GM12878 (cell line): ENCODE measurements at regions not wholly inside any gene's neighbourhood (a gene's known extent, or its start where the extent isn't known, plus 50 kb on each side); places are given as distances from the start of the nearest gene placed in this dataset.

Source experiments
- ATAC-seq: fragments of 200-7000 bp; cut with Tn5 transposase; 3 replicates; pipeline ENCODE4 v1.9.1; 2020; ENCODE audit warnings: mild to moderate bottlenecking, moderate library complexity
- BruUV-seq: library from RNA; stranded (reverse); fragments of 400-500 nt; replicated peaks from 2 replicates; lab custom pipeline; 2021; lab: Mats Ljungman, UMichigan
- CTCF ChIA-PET: fragments of 300-600 bp; sonication (Branson Sonifier 250); formaldehyde crosslinking; extraction: SDS; loops from one replicate; lab custom pipeline; 2021; ENCODE audit warnings: inconsistent platforms; lab: Yijun Ruan, JAX
- POLR2A ChIA-PET: fragments of 350-600 bp; formaldehyde crosslinking; extraction: SDS; loops from one replicate; lab custom pipeline; 2021; ENCODE audit warnings: inconsistent platforms; lab: Charles Lee
- RAD21 ChIA-PET: fragments of 300-600 bp; sonication (Branson Sonifier 250); formaldehyde crosslinking; loops from one replicate; lab custom pipeline; 2023; ENCODE audit warnings: antibody characterized with exemption; ENCODE audit not compliant: unreplicated experiment; lab: Charles Lee
- SMC1A ChIA-PET: fragments of 300-600 bp; sonication (Branson Sonifier 250); formaldehyde crosslinking; loops from one replicate; lab custom pipeline; 2023; ENCODE audit not compliant: unreplicated experiment, uncharacterized antibody; lab: Charles Lee
- DNase-seq: peaks from one replicate; pipeline ENCODE4 v3.0.0-alpha.2; 2011; ENCODE audit warnings: low read depth, low spot score
- FAIRE-seq: peaks from 3 replicates; lab custom pipeline; 2011; peaks lifted over from hg19 to GRCh38; lab: Jason Lieb, UNC
- H2AFZ ChIP-seq: 2 replicates; pipeline ENCODE4 v1.6.0; 2011; ENCODE audit warnings: low read depth, low read length, control low read depth; ENCODE audit not compliant: control insufficient read depth
- H3K27ac ChIP-seq: 2 replicates; pipeline ENCODE4 v1.5.1; 2011; ENCODE audit warnings: control low read depth; ENCODE audit not compliant: control insufficient read depth, insufficient read depth
- H3K27me3 ChIP-seq, 2 experiments: replicated peaks in 1 of 2; 2 replicates each; pipeline versions ENCODE4 v1.6.0 to v1.6.1; 2011; ENCODE audit warnings: low read length in 1 of 2; ENCODE audit not compliant: control insufficient read depth in 2 of 2, insufficient read depth in 2 of 2
- H3K36me3 ChIP-seq, 2 experiments: 2 replicates each; pipeline ENCODE4 v1.5.1; 2011; ENCODE audit warnings: low read length in 1 of 2; ENCODE audit not compliant: control insufficient read depth in 2 of 2, insufficient read depth in 2 of 2
- H3K4me1 ChIP-seq: 2 replicates; pipeline ENCODE4 v1.6.1; 2011; ENCODE audit warnings: mild to moderate bottlenecking, low read length, moderate library complexity, mixed read lengths; ENCODE audit not compliant: control insufficient read depth, insufficient read depth
- H3K4me2 ChIP-seq: 2 replicates; pipeline ENCODE4 v1.6.0; 2011; ENCODE audit warnings: control low read depth; ENCODE audit not compliant: control insufficient read depth, insufficient read depth
- H3K4me3 ChIP-seq: fragments of 200-600 bp; sonication (generic); 2 replicates; pipeline ENCODE4 v1.5.1; 2016
- H3K79me2 ChIP-seq: 2 replicates; pipeline ENCODE4 v1.6.0; 2011; ENCODE audit warnings: low read length; ENCODE audit not compliant: control insufficient read depth, insufficient read depth
- H3K9ac ChIP-seq: 2 replicates; pipeline ENCODE4 v1.8.0; 2011; ENCODE audit warnings: low read length, control low read depth, mixed read lengths; ENCODE audit not compliant: control insufficient read depth, insufficient read depth
- H3K9me3 ChIP-seq: replicated peaks from 3 replicates; pipeline ENCODE4 v1.5.1; 2011; ENCODE audit warnings: mild to moderate bottlenecking, low read length; ENCODE audit not compliant: control insufficient read depth, insufficient read depth
- H4K20me1 ChIP-seq: 2 replicates; pipeline ENCODE4 v1.6.0; 2011; ENCODE audit not compliant: control insufficient read depth, insufficient read depth
- BCL11A ChIP-seq: IDR thresholded peaks from 2 replicates; pipeline ENCODE4 v1.6.1; 2011; ENCODE audit warnings: low read depth, low read length
- BMI1 ChIP-seq: fragments of 450-650 bp; IDR thresholded peaks from 2 replicates; pipeline ENCODE4 v1.6.1; 2016; ENCODE audit warnings: mild to moderate bottlenecking, moderate library complexity, borderline replicate concordance
- CHD4 ChIP-seq: fragments of 200-600 bp; sonication (generic); IDR thresholded peaks from 2 replicates; pipeline ENCODE4 v1.6.1; 2016; ENCODE audit warnings: mild to moderate bottlenecking
- CREM ChIP-seq: IDR thresholded peaks from 2 replicates; pipeline ENCODE4 v1.6.1; 2014; ENCODE audit warnings: antibody characterized with exemption, low read depth
- E2F4 ChIP-seq: IDR thresholded peaks from 2 replicates; pipeline ENCODE4 v1.6.1; 2012; ENCODE audit warnings: low read depth, low read length, improper control_type of control experiment
- EP300 ChIP-seq, 2 experiments: fragments of 150-350 bp in 1 of 2; IDR thresholded peaks; 2 replicates each; pipeline ENCODE4 v1.6.1; 2011 to 2012; ENCODE audit warnings: low read depth in 2 of 2, low read length in 2 of 2, borderline replicate concordance in 1 of 2, improper control_type of control experiment in 1 of 2, inconsistent platforms in 1 of 2; ENCODE audit not compliant: control insufficient read depth in 1 of 2
- HDGF ChIP-seq: fragments of 450-650 bp; IDR thresholded peaks from 2 replicates; pipeline ENCODE4 v1.6.1; 2016; ENCODE audit warnings: antibody characterized with exemption
- MYB ChIP-seq: fragments of 150-350 bp; IDR thresholded peaks from 2 replicates; pipeline ENCODE4 v1.6.1; 2014; ENCODE audit warnings: mild to moderate bottlenecking, low read depth, low read length, borderline replicate concordance
- NR2C1 ChIP-seq: fragments of 450-650 bp; IDR thresholded peaks from 2 replicates; pipeline ENCODE4 v1.6.1; 2017; ENCODE audit warnings: antibody characterized with exemption, mild to moderate bottlenecking, moderate library complexity
- PAX5 ChIP-seq: IDR thresholded peaks from 2 replicates; pipeline ENCODE4 v1.6.1; 2011; ENCODE audit warnings: low read depth, low read length, borderline replicate concordance
- SMAD5 ChIP-seq: IDR thresholded peaks from 2 replicates; pipeline ENCODE4 v1.6.1; 2016; ENCODE audit warnings: antibody characterized with exemption, low read depth
- SMARCA5 ChIP-seq: fragments of 450-650 bp; IDR thresholded peaks from 2 replicates; pipeline ENCODE4 v1.6.1; 2017; ENCODE audit warnings: mild to moderate bottlenecking
- SRF ChIP-seq, 2 experiments: IDR thresholded peaks; 2 replicates each; pipeline ENCODE4 v1.6.1; 2011; ENCODE audit warnings: low read depth in 2 of 2, low read length in 2 of 2, mild to moderate bottlenecking in 1 of 2, moderate library complexity in 1 of 2
- SUPT20H ChIP-seq: IDR thresholded peaks from 2 replicates; pipeline ENCODE4 v1.6.1; 2011; ENCODE audit warnings: low read depth, mild to moderate bottlenecking, low read length, moderate library complexity, borderline replicate concordance; ENCODE audit not compliant: control insufficient read depth
- TAF1 ChIP-seq: IDR thresholded peaks from 2 replicates; pipeline ENCODE4 v1.6.1; 2011; ENCODE audit warnings: mild to moderate bottlenecking, low read depth, low read length, borderline replicate concordance
- YY1 ChIP-seq: IDR thresholded peaks from 2 replicates; pipeline ENCODE4 v1.6.1; 2011; ENCODE audit warnings: low read depth, mild to moderate bottlenecking, low read length
- ZNF622 ChIP-seq: fragments of 450-650 bp; IDR thresholded peaks from 2 replicates; pipeline ENCODE4 v1.6.1; 2017; ENCODE audit warnings: mild to moderate bottlenecking, inconsistent platforms
- WGBS: methylation state at CpG from one replicate; pipeline ENCODE4 v1.1.6; 2016; ENCODE audit warnings: low lambda C conversion rate; ENCODE audit not compliant: insufficient replicate concordance, insufficient coverage; ENCODE audit errors: missing lambda C conversion rate; 5-methylcytosine and 5-hydroxymethylcytosine counted together
- in situ Hi-C: fragments of 300-500 bp; cut with MboI; formaldehyde crosslinking; loops from 9 replicates; pipeline ENCODE4 v1.14.3; 2018; ENCODE audit warnings: mixed read lengths
- intact Hi-C: fragments of 100-400 bp; cut with micrococcal nuclease; formaldehyde crosslinking; loops from one replicate; pipeline ENCODE4 v1.14.2; 2022; ENCODE audit not compliant: unreplicated experiment

GRCh38 chr10:6741541-6741941, 161.5 kb upstream of the PRKCQ start:
- ChIA-PET RAD21 (no interaction called here), SMC1A (no interaction called here), CTCF (no interaction called here), POLR2A (no interaction called here)
- intact Hi-C loops (no loop called here), in situ Hi-C loops (loop anchor here (25.0 kb wide), 1 partner anchor 96 kb away; no protein-coding TSS in a partner anchor)
- Histone ChIP-seq H3K36me3 (no peaks in the 10 kb centered on the region), H3K4me2 (no peak overlapping the region), H4K20me1 (no peaks in the 10 kb centered on the region), H3K4me3 (no peak overlapping the region), H3K79me2 (no peaks in the 10 kb centered on the region), H3K9ac (no peak overlapping the region), H3K9me3 (no peaks in the 10 kb centered on the region), H3K27ac (no peak overlapping the region), H2AFZ (no peak overlapping the region), H3K4me1 (no peaks in the 10 kb centered on the region), H3K27me3 (no peaks in the 10 kb centered on the region)
- TF ChIP-seq PAX5 (no peak), SRF (IDR thresholded peaks at IDR 0.05; ENCODE audit: low read depth in 2 of 2, low read length in 2 of 2) (no peak), MYB (no peak), SUPT20H (no peak), NR2C1 (no peak), SMARCA5 (no peak), SMAD5 (no peak), TAF1 (no peak)
- FAIRE-seq, result no peak
- DNase-seq, result no peak
- ATAC-seq, result no peak
- BruUV-seq, result no TSS peak
- 37% methylated on average over 3 of the region's 3 CpGs for WGBS

GRCh38 chr10:6739530-6740174, 159.6 kb upstream of the PRKCQ start:
- ChIA-PET SMC1A (no interaction called here), RAD21 (no interaction called here), POLR2A (no interaction called here), CTCF (no interaction called here)
- WGBS, result 38% methylated on average over 12 of the region's 12 CpGs
- intact Hi-C loops, result no loop called here
- no TSS peak for BruUV-seq
- Histone ChIP-seq H2AFZ (no peak overlapping the region), H3K9ac (no peak overlapping the region), H3K79me2 (no peaks in the 10 kb centered on the region), H3K27ac (no peak overlapping the region), H3K4me2 (no peak overlapping the region), H3K4me1 (no peaks in the 10 kb centered on the region), H3K27me3 (no peaks in the 10 kb centered on the region; a peak in 1 of 4 replicates), H4K20me1 (no peaks in the 10 kb centered on the region), H3K36me3 (no peaks in the 10 kb centered on the region), H3K4me3 (no peak overlapping the region), H3K9me3 (no peaks in the 10 kb centered on the region)
- no peak for ATAC-seq
- no peak for FAIRE-seq
- in situ Hi-C loops, result loop anchor here (25.0 kb wide), 1 partner anchor 98 kb away; no protein-coding TSS in a partner anchor
- no peak for DNase-seq
- TF ChIP-seq ZNF622 (no peak), HDGF (no peak), YY1 (no peak), EP300 (IDR thresholded peaks at IDR 0.05; ENCODE audit: borderline replicate concordance in 1 of 2, control insufficient read depth in 1 of 2, low read depth in 2 of 2, low read length in 2 of 2) (no peak), BCL11A (no peak), CREM (no peak), CHD4 (no peak), E2F4 (no peak), BMI1 (no peak)
